OCI-LY7 (cell line): ENCODE measurements at regions not wholly inside any gene's neighbourhood (a gene's known extent, or its start where the extent isn't known, plus 50 kb on each side); places are given as distances from the start of the nearest gene placed in this dataset.

Experiments
- CTCF ChIP-seq: fragments of 200-600 bp; sonication (generic); conservative IDR thresholded peaks from 2 replicates; pipeline ENCODE4 v1.5.1; 2014; ENCODE audit warnings: mild to moderate bottlenecking, antibody characterized with exemption, low read length, moderate library complexity, mixed read lengths
- EZH2phosphoT487 ChIP-seq: fragments of 200-600 bp; sonication (generic); IDR thresholded peaks from 2 replicates; pipeline ENCODE4 v1.6.1; 2018; ENCODE audit warnings: low read depth, borderline replicate concordance, mild to moderate bottlenecking, mixed run types, antibody characterized with exemption, low read length, moderate library complexity, mixed read lengths

GRCh38 chr1:29429656-29430055 lies 193.3 kb downstream of the PTPRU start:
- TF ChIP-seq CTCF (no peak), EZH2phosphoT487 (no peak)
